ENCODE measurements at regions not wholly inside any gene's neighbourhood (a gene's known extent, or its start where the extent isn't known, plus 50 kb on each side); places are given as distances from the start of the nearest gene placed in this dataset.
A peak's percentile ranks its signal among the peaks of the same experiment; 100 is the strongest.

DNA sequence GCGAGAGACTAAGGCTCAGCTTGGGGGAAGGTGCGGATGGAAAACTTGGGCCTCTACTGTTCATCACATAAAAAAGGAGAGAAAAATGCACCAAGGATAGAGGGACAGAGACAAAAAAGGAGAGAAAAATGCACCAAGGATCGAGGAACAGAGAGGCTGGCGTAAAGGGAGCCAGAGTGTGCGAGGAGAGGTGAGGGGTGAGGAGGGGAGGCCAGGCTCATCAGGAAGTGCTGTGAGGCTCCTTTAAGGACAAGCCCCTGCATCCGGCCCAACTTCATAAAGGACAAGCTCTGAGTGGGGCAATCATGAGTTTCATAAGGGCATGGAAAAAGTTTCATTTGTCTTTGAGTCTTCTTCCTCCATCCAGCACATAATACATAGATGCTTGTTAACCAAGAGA, 117.2 kb upstream of the NXT1 start:
- H3K9ac ChIP-seq (ENCODE audit: low read length), result no peak overlapping the region
- H3K27me3 ChIP-seq (ENCODE audit: control insufficient read depth, insufficient read depth, low read length), result no peaks in the 10 kb centered on the region
- peak overlapping the region; percentile 7 for H3K4me3 ChIP-seq (ENCODE audit: low read length)
- no peaks in the 10 kb centered on the region for H3K36me3 ChIP-seq (ENCODE audit: control insufficient read depth, insufficient read depth, low read length)
- peaks cover 42% of the 10 kb centered on the region for H3K4me1 ChIP-seq (ENCODE audit: control insufficient read depth, insufficient read depth, low read length)
- H3K9me3 ChIP-seq (ENCODE audit: control insufficient read depth, low read length), result no peaks in the 10 kb centered on the region

DNA sequence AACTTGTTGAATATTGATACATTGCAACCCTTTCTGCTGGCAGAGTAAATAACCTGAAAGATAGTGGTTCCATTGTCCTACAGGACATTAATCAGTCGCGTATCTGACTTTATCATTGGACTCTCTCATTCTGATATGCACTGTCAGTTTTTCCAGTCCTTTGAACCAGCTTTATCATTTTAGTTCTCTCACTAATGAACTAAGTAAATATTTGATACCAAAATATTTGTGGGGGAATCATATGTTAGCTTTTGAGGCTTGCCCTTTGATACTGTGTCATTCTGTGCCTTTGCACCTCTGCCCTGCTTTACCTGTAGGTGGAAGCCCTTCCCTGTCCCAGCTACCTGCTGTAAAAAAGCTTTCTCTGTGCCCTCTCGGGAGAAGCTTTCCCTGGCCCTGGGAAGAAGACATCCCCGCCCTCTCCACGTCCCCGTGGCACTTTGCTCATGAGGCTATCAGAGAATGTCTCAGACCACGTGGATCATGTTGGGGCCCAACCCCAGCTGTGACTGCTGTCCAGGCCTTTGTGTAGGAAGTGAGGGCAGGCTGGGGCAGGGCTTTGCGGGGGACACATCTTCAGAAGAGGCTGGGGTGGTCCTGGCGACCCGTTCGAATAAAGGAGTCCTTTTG, 117.8 kb upstream of the NXT1 start:
- Histone ChIP-seq H3K9ac (ENCODE audit: low read length) (no peak overlapping the region), H3K36me3 (ENCODE audit: control insufficient read depth, insufficient read depth, low read length) (no peaks in the 10 kb centered on the region), H3K9me3 (ENCODE audit: control insufficient read depth, low read length) (no peaks in the 10 kb centered on the region), H3K4me3 (ENCODE audit: low read length) (peak overlapping the region; percentile 7), H3K4me1 (ENCODE audit: control insufficient read depth, insufficient read depth, low read length) (peaks cover 47% of the 10 kb centered on the region), H3K27me3 (ENCODE audit: control insufficient read depth, insufficient read depth, low read length) (no peaks in the 10 kb centered on the region)

DNA sequence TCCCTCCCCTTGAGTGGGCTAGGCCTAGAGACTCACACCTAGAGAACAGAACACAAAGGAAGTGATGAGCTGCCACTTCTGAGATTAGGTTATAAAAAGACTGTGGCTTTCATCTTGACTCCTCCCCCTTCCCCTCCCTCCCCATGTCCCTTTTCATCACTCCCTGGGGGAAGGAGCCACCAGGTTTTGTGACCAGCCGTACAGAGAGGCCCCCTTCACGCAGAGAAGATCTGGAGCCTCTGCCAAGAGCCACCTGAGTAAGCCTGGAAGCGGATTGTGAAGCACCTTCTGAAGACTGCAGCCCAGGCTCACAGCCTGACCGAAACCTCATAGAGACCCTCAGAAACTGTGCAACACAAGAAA, 118.4 kb upstream of the NXT1 start:
- H3K27me3 ChIP-seq (ENCODE audit: control insufficient read depth, insufficient read depth, low read length), result no peaks in the 10 kb centered on the region
- H3K9me3 ChIP-seq (ENCODE audit: control insufficient read depth, low read length), result no peaks in the 10 kb centered on the region
- H3K9ac ChIP-seq (ENCODE audit: low read length), result no peak overlapping the region
- peaks cover 53% of the 10 kb centered on the region for H3K4me1 ChIP-seq (ENCODE audit: control insufficient read depth, insufficient read depth, low read length)
- H3K4me3 ChIP-seq (ENCODE audit: low read length), result no peak overlapping the region
- no peaks in the 10 kb centered on the region for H3K36me3 ChIP-seq (ENCODE audit: control insufficient read depth, insufficient read depth, low read length)

- H3K9ac ChIP-seq (ENCODE audit: low read length), result no peak overlapping the region
- H3K36me3 ChIP-seq (ENCODE audit: control insufficient read depth, insufficient read depth, low read length), result no peaks in the 10 kb centered on the region
- no peaks in the 10 kb centered on the region for H3K9me3 ChIP-seq (ENCODE audit: control insufficient read depth, low read length)
- peaks cover 56% of the 10 kb centered on the region for H3K4me1 ChIP-seq (ENCODE audit: control insufficient read depth, insufficient read depth, low read length)
- no peaks in the 10 kb centered on the region for H3K27me3 ChIP-seq (ENCODE audit: control insufficient read depth, insufficient read depth, low read length)
- H3K4me3 ChIP-seq (ENCODE audit: low read length), result no peak overlapping the region
These were observed 118.9 kb upstream of the NXT1 start for GRCh38 chr20:23231561-23232218.

- Histone ChIP-seq H3K9me3 (ENCODE audit: control insufficient read depth, low read length) (no peaks in the 10 kb centered on the region), H3K4me3 (ENCODE audit: low read length) (no peak overlapping the region), H3K36me3 (ENCODE audit: control insufficient read depth, insufficient read depth, low read length) (no peaks in the 10 kb centered on the region), H3K4me1 (ENCODE audit: control insufficient read depth, insufficient read depth, low read length) (peaks cover 64% of the 10 kb centered on the region), H3K27me3 (ENCODE audit: control insufficient read depth, insufficient read depth, low read length) (no peaks in the 10 kb centered on the region), H3K9ac (ENCODE audit: low read length) (no peak overlapping the region)
These were observed 119.7 kb upstream of the NXT1 start for GRCh38 chr20:23230766-23231385.

GRCh38 chr20:23229989-23230388, 120.6 kb upstream of the NXT1 start:
- Histone ChIP-seq H3K9ac (ENCODE audit: low read length) (no peak overlapping the region), H3K4me3 (ENCODE audit: low read length) (no peak overlapping the region), H3K27me3 (ENCODE audit: control insufficient read depth, insufficient read depth, low read length) (no peaks in the 10 kb centered on the region), H3K36me3 (ENCODE audit: control insufficient read depth, insufficient read depth, low read length) (no peaks in the 10 kb centered on the region), H3K9me3 (ENCODE audit: control insufficient read depth, low read length) (no peaks in the 10 kb centered on the region), H3K4me1 (ENCODE audit: control insufficient read depth, insufficient read depth, low read length) (peaks cover 71% of the 10 kb centered on the region)

GRCh38 chr20:23228912-23229311, 121.7 kb upstream of the NXT1 start:
- Histone ChIP-seq H3K4me3 (ENCODE audit: low read length) (no peak overlapping the region), H3K9me3 (ENCODE audit: control insufficient read depth, low read length) (no peaks in the 10 kb centered on the region), H3K4me1 (ENCODE audit: control insufficient read depth, insufficient read depth, low read length) (peaks cover 67% of the 10 kb centered on the region), H3K36me3 (ENCODE audit: control insufficient read depth, insufficient read depth, low read length) (no peaks in the 10 kb centered on the region), H3K9ac (ENCODE audit: low read length) (no peak overlapping the region), H3K27me3 (ENCODE audit: control insufficient read depth, insufficient read depth, low read length) (no peaks in the 10 kb centered on the region)

DNA sequence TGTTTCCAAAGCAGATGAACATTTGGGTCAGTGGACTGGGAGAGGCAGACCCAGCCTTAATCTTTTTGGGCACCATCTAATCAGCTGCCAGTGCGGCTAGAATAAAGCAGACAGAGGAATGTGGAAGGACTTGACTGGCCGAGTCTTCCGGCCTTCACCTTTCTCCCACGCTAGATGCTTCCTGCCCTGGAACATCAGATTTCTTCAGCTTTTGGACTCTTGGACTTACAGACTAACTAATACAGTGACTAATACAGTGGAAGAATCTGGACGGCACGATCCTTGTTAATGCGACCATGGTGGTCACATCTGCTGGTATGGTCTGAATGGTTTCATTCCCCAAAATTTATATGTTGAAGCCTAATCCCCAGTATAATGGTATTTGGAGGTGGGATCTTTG, 122.6 kb upstream of the NXT1 start:
- no peak overlapping the region for H3K9ac ChIP-seq (ENCODE audit: low read length)
- H3K4me1 ChIP-seq (ENCODE audit: control insufficient read depth, insufficient read depth, low read length), result peaks cover 61% of the 10 kb centered on the region
- no peaks in the 10 kb centered on the region for H3K27me3 ChIP-seq (ENCODE audit: control insufficient read depth, insufficient read depth, low read length)
- no peak overlapping the region for H3K4me3 ChIP-seq (ENCODE audit: low read length)
- H3K9me3 ChIP-seq (ENCODE audit: control insufficient read depth, low read length), result no peaks in the 10 kb centered on the region
- no peaks in the 10 kb centered on the region for H3K36me3 ChIP-seq (ENCODE audit: control insufficient read depth, insufficient read depth, low read length)

GRCh38 chr20:23227274-23227673, 123.3 kb upstream of the NXT1 start:
- H3K9me3 ChIP-seq (ENCODE audit: control insufficient read depth, low read length), result no peaks in the 10 kb centered on the region
- peaks cover 54% of the 10 kb centered on the region for H3K4me1 ChIP-seq (ENCODE audit: control insufficient read depth, insufficient read depth, low read length)
- no peaks in the 10 kb centered on the region for H3K27me3 ChIP-seq (ENCODE audit: control insufficient read depth, insufficient read depth, low read length)
- H3K4me3 ChIP-seq (ENCODE audit: low read length), result no peak overlapping the region
- no peaks in the 10 kb centered on the region for H3K36me3 ChIP-seq (ENCODE audit: control insufficient read depth, insufficient read depth, low read length)
- no peak overlapping the region for H3K9ac ChIP-seq (ENCODE audit: low read length)

- Histone ChIP-seq H3K4me1 (ENCODE audit: control insufficient read depth, insufficient read depth, low read length) (peaks cover 49% of the 10 kb centered on the region), H3K9ac (ENCODE audit: low read length) (no peak overlapping the region), H3K27me3 (ENCODE audit: control insufficient read depth, insufficient read depth, low read length) (no peaks in the 10 kb centered on the region), H3K36me3 (ENCODE audit: control insufficient read depth, insufficient read depth, low read length) (no peaks in the 10 kb centered on the region), H3K9me3 (ENCODE audit: control insufficient read depth, low read length) (peaks cover 3% of the 10 kb centered on the region), H3K4me3 (ENCODE audit: low read length) (no peak overlapping the region)
These were observed 123.9 kb upstream of the NXT1 start for GRCh38 chr20:23226612-23227265.

- no peaks in the 10 kb centered on the region for H3K27me3 ChIP-seq (ENCODE audit: control insufficient read depth, insufficient read depth, low read length)
- H3K4me3 ChIP-seq (ENCODE audit: low read length), result no peak overlapping the region
- H3K9ac ChIP-seq (ENCODE audit: low read length), result no peak overlapping the region
- H3K36me3 ChIP-seq (ENCODE audit: control insufficient read depth, insufficient read depth, low read length), result no peaks in the 10 kb centered on the region
- H3K9me3 ChIP-seq (ENCODE audit: control insufficient read depth, low read length), result peaks cover 3% of the 10 kb centered on the region
- peaks cover 41% of the 10 kb centered on the region for H3K4me1 ChIP-seq (ENCODE audit: control insufficient read depth, insufficient read depth, low read length)
These were observed 125.1 kb upstream of the NXT1 start for GRCh38 chr20:23225407-23226060.

DNA sequence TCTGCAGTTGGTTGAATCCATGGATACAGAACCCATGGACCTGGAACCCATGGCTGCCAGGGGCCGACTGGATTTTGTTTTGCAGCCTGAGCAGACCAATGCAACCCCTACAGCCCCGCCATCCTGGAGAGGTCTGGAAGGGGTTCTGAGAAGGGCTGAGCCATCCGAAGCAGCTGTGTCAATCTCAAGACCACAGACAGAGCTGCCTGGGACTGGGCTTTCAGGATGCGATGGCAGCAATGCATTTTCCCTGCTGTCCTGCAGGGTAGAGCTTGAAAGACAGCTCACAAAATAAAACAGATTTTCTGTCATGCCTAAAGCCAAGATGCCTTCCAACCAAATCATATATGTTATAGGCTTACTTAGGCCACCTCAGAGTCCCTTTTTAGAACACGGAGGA, 125.8 kb upstream of the NXT1 start:
- no peaks in the 10 kb centered on the region for H3K36me3 ChIP-seq (ENCODE audit: control insufficient read depth, insufficient read depth, low read length)

More for the DNA sequence above, 125.8 kb upstream of the NXT1 start:
- Histone ChIP-seq H3K4me3 (ENCODE audit: low read length) (no peak overlapping the region), H3K9ac (ENCODE audit: low read length) (no peak overlapping the region), H3K4me1 (ENCODE audit: control insufficient read depth, insufficient read depth, low read length) (peaks cover 41% of the 10 kb centered on the region), H3K27me3 (ENCODE audit: control insufficient read depth, insufficient read depth, low read length) (no peaks in the 10 kb centered on the region), H3K9me3 (ENCODE audit: control insufficient read depth, low read length) (peaks cover 3% of the 10 kb centered on the region)

Measured in mucosa of stomach (tissue), 1 donor.